ENCODE measurements at regions not wholly inside any gene's neighbourhood (a gene's known extent, or its start where the extent isn't known, plus 50 kb on each side); places are given as distances from the start of the nearest gene placed in this dataset.

DNA sequence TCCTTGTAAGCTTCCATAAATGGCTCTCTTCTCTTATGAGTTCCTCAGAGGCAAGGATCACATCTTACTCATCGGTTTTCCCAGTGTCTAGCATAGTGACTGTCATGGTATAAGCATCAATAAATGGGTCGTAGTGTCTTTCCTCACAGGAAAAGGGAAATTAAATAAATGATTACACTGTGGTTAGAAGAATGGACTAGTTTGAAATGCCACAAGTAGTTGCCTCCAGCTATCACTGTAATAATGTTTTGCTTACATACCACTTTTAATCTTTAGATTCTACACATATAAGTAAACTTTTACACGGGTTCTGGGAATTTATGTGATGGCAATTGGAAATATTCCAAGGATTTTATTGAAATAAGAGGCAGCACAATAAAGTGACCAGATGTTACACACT, 152.8 kb upstream of the CXorf51A start:
- ChIA-PET POLR2A (no interaction called here), CTCF (no interaction called here)
- no peak for ATAC-seq (ENCODE audit: low read depth)
- Histone ChIP-seq H4K20me1 (ENCODE audit: control insufficient read depth, insufficient read depth, low read length, poor library complexity, severe bottlenecking) (no peaks in the 10 kb centered on the region), H3K9me3 (ENCODE audit: control extremely low read depth in 1 of 3, control insufficient read depth in 2 of 3, insufficient read depth in 1 of 3, low read length in 2 of 3) (no peaks in the 10 kb centered on the region), H2AFZ (ENCODE audit: insufficient read depth, low read depth, low read length, poor library complexity, severe bottlenecking) (no peak overlapping the region), H3K27ac (ENCODE audit: low read length in 2 of 2) (no peak overlapping the region), H3K4me3 (ENCODE audit: control extremely low read depth in 1 of 5, extremely low read depth in 1 of 5, insufficient read depth in 1 of 5, low read depth in 2 of 5, low read length in 4 of 5) (no peak overlapping the region), H3K4me2 (replicated peaks; ENCODE audit: low read depth, low read length, poor library complexity, severe bottlenecking) (no peak overlapping the region), H3K79me2 (ENCODE audit: control insufficient read depth, insufficient read depth, low read length) (no peaks in the 10 kb centered on the region), H3K27me3 (replicated peaks in 1 of 4; ENCODE audit: control extremely low read depth in 1 of 4, control insufficient read depth in 3 of 4, insufficient read depth in 4 of 4, low read length in 3 of 4) (no peaks in the 10 kb centered on the region), H3K36me3 (replicated peaks in 1 of 2; ENCODE audit: control extremely low read depth in 1 of 2, control insufficient read depth in 1 of 2, extremely low read depth in 1 of 2, insufficient read depth in 2 of 2, low read length in 1 of 2) (no peaks in the 10 kb centered on the region), H3K9ac (ENCODE audit: low read length) (no peak overlapping the region), H3K4me1 (ENCODE audit: control insufficient read depth in 2 of 2, insufficient read depth in 2 of 2, low read length in 2 of 2) (no peaks in the 10 kb centered on the region)
- Mint-ChIP-seq H3K27me3 (no peaks in the 10 kb centered on the region), H3K4me3 (no peak overlapping the region), H3K27ac (no peak overlapping the region), H3K4me1 (no peaks in the 10 kb centered on the region), H3K9me3 (ENCODE audit: insufficient read depth) (peaks cover 3% of the 10 kb centered on the region)
- WGBS (ENCODE audit: insufficient coverage), result no CpG with 5 or more reads among the region's 3 CpGs
- TF ChIP-seq, protein P1, sequence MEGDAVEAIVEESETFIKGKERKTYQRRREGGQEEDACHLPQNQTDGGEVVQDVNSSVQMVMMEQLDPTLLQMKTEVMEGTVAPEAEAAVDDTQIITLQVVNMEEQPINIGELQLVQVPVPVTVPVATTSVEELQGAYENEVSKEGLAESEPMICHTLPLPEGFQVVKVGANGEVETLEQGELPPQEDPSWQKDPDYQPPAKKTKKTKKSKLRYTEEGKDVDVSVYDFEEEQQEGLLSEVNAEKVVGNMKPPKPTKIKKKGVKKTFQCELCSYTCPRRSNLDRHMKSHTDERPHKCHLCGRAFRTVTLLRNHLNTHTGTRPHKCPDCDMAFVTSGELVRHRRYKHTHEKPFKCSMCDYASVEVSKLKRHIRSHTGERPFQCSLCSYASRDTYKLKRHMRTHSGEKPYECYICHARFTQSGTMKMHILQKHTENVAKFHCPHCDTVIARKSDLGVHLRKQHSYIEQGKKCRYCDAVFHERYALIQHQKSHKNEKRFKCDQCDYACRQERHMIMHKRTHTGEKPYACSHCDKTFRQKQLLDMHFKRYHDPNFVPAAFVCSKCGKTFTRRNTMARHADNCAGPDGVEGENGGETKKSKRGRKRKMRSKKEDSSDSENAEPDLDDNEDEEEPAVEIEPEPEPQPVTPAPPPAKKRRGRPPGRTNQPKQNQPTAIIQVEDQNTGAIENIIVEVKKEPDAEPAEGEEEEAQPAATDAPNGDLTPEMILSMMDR (IDR thresholded peaks at IDR 0.05), result no peak
- TF ChIP-seq EZH2 (IDR thresholded peaks at IDR 0.05; ENCODE audit: borderline replicate concordance, insufficient read depth, low read depth, low read length, poor library complexity, severe bottlenecking), result no peak
- no peak for DNase-seq
- intact Hi-C loops (cut with micrococcal nuclease), result no loop called here

DNA sequence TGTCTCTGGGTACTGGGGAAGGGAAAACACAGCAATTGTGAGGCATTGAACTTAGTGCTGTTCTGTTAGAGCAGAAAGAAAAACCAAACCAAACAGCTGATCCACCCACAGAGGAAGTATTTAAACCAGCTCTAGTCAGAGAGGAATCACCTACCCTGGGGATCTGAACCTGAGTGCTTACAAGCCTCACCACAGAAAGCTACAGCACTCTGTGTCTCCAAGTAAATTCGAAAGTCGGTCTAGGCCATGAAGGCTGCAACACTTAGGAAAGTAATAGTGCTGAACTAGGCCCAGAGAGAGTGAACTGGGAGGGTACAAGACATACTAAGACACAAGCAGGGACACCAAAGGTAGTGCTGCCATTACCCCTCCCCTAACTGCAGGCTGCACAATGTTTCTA, 142.2 kb upstream of the CXorf51A start:
- intact Hi-C loops (cut with micrococcal nuclease), result no loop called here
- TF ChIP-seq, protein P1 (IDR thresholded peaks at IDR 0.05), result no peak
- TF ChIP-seq EZH2 (IDR thresholded peaks at IDR 0.05; ENCODE audit: borderline replicate concordance, insufficient read depth, low read depth, low read length, poor library complexity, severe bottlenecking), result no peak
- ChIA-PET POLR2A (no interaction called here), CTCF (no interaction called here)
- no peaks in the 10 kb centered on the region for H3K27me3 Mint-ChIP-seq
- Histone ChIP-seq H3K4me2 (replicated peaks; ENCODE audit: low read depth, low read length, poor library complexity, severe bottlenecking) (no peak overlapping the region), H3K9ac (ENCODE audit: low read length) (no peak overlapping the region), H3K4me1 (ENCODE audit: control insufficient read depth in 2 of 2, insufficient read depth in 2 of 2, low read length in 2 of 2) (no peaks in the 10 kb centered on the region), H3K27me3 (replicated peaks in 1 of 4; ENCODE audit: control extremely low read depth in 1 of 4, control insufficient read depth in 3 of 4, insufficient read depth in 4 of 4, low read length in 3 of 4) (no peaks in the 10 kb centered on the region), H4K20me1 (ENCODE audit: control insufficient read depth, insufficient read depth, low read length, poor library complexity, severe bottlenecking) (no peaks in the 10 kb centered on the region), H3K9me3 (ENCODE audit: control extremely low read depth in 1 of 3, control insufficient read depth in 2 of 3, insufficient read depth in 1 of 3, low read length in 2 of 3) (no peaks in the 10 kb centered on the region), H3K27ac (ENCODE audit: low read length in 2 of 2) (no peak overlapping the region), H2AFZ (ENCODE audit: insufficient read depth, low read depth, low read length, poor library complexity, severe bottlenecking) (no peak overlapping the region), H3K4me3 (ENCODE audit: control extremely low read depth in 1 of 5, extremely low read depth in 1 of 5, insufficient read depth in 1 of 5, low read depth in 2 of 5, low read length in 4 of 5) (no peak overlapping the region), H3K79me2 (ENCODE audit: control insufficient read depth, insufficient read depth, low read length) (no peaks in the 10 kb centered on the region), H3K36me3 (replicated peaks in 1 of 2; ENCODE audit: control extremely low read depth in 1 of 2, control insufficient read depth in 1 of 2, extremely low read depth in 1 of 2, insufficient read depth in 2 of 2, low read length in 1 of 2) (no peaks in the 10 kb centered on the region)
- no CpG with 5 or more reads among the region's 2 CpGs for WGBS (ENCODE audit: insufficient coverage)
- no peak overlapping the region for H3K4me3 Mint-ChIP-seq
- no peak for ATAC-seq (ENCODE audit: low read depth)
- no peaks in the 10 kb centered on the region for H3K4me1 Mint-ChIP-seq
- H3K9me3 Mint-ChIP-seq (ENCODE audit: insufficient read depth), result no peaks in the 10 kb centered on the region
- no peak for DNase-seq
- no peak overlapping the region for H3K27ac Mint-ChIP-seq
